HG03196 (cell line): ENCODE measurements at regions not wholly inside any gene's neighbourhood (a gene's known extent, or its start where the extent isn't known, plus 50 kb on each side); places are given as distances from the start of the nearest gene placed in this dataset.
A peak's percentile ranks its signal among the peaks of the same experiment; 100 is the strongest.

Experiments used
- ATAC-seq: cut with Tn5 transposase; IDR thresholded peaks from one replicate; pipeline ENCODE4 v1.9.1; 2021; ENCODE audit not compliant: unreplicated experiment

- ATAC-seq: no peak
Measured at GRCh38 chr2:16615687-16616615, 49.7 kb downstream of the CYRIA start.

GRCh38 chr2:16615246-16615645, 50.4 kb downstream of the CYRIA start:
- ATAC-seq: no peak

- no peak for ATAC-seq
Measured at GRCh38 chr2:16614314-16614860, 51.2 kb downstream of the CYRIA start.

GRCh38 chr2:16613539-16614011, 52.1 kb downstream of the CYRIA start:
- no peak for ATAC-seq

GRCh38 chr2:16612490-16612889, 53.1 kb downstream of the CYRIA start:
- ATAC-seq: no peak

GRCh38 chr2:16609786-16610185, 55.8 kb downstream of the CYRIA start:
- ATAC-seq: no peak

DNA sequence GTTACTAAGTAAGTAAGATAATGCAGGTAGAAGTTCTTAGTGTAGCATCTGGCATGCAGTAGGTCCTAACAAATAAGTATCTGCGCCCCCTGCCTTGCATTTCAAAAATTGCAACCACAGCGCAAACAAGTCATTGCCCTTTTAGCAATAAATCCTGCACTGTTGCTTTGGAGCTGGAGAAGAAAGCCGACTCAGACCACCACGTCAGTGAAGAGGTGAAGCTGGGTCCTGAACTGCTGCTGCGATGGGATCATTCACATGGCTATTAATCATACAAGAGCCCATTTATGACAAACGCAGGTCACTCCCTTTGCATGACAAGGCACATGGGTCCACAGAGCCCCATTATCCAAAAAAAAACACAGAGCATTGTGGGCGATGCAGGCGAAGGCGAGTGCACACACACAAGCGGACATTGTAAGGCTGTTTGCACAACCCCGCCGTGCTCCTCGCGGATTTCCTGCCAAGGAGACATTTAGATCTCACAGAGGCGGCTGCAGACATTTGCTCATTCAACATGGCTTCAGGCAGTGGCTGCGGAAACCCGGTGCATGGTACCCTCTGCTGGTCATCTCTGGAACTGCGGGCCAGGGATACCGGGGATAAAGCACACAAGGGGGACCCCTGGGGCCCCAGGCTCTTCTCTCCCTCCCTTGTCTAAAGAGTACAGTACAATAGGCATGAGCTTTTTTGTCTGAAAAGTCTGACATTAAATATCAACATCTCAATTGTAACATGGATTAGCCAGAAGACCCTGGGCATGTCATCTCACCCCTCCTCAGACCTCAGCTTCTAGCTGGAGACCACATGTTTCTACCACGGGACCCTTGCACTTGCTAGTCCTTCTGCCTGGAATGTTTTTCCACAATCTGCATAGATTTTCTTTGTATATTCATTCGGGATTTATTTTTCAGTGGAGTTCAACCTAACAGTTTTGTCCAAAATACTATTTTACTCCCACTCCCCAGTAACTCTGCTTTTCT, 56.7 kb downstream of the CYRIA start:
- peak; percentile 93 for ATAC-seq

- no peak for ATAC-seq
Measured at GRCh38 chr2:16607301-16607700, 58.3 kb downstream of the CYRIA start.

- no peak for ATAC-seq
Measured at GRCh38 chr2:16604236-16604635, 61.4 kb downstream of the CYRIA start.

DNA sequence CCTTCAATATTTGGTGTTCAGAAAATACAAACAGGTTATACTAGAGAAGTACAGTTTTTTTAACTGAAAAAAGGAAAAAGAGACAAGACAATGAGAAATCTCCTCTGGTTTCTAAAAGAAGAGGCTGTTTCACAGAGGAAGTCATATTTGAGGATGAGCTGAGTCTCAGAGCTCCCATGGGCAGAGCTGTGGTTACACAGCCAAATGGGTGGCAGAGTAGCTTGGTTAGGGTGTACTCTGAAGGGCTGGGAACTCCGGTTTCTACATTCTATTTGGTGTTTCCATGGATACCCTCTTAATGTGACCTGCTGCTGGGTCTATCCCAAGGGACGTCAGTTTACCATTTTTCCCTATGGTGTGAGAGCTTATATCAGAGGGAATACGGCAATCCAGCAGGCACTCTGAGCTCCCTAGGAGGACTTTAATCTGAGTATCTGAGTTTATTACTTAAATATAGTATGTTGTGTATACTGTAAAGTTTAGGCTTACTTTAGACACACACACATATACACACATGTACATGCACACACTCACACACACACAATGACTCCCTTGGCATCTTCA, 74.2 kb downstream of the CYRIA start:
- no peak for ATAC-seq

DNA sequence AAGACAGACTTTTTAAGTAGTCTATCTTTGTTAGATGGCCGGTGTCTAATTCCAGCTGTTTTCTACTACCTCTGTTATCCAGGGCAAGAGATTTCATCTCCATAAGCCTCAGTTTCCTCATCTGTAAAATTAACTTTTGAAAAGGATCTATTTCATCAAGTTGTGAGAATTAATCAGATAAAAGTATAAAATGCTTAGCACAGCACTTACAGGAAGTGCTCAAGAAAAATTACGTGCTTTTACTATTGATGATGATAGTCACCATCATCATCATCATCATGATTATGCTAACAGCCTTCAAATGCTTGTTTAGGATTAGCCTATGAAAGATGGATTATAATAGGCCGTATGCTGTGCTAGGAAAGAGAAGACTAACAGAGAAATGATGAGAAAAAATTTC, 76.2 kb downstream of the CYRIA start:
- no peak for ATAC-seq

- no peak for ATAC-seq
Measured at GRCh38 chr2:16588565-16588964, 77.1 kb downstream of the CYRIA start.

GRCh38 chr2:16587601-16588000, 78.0 kb downstream of the CYRIA start:
- ATAC-seq: no peak

- ATAC-seq: no peak
Measured at GRCh38 chr2:16584824-16585540, 80.7 kb downstream of the CYRIA start.

DNA sequence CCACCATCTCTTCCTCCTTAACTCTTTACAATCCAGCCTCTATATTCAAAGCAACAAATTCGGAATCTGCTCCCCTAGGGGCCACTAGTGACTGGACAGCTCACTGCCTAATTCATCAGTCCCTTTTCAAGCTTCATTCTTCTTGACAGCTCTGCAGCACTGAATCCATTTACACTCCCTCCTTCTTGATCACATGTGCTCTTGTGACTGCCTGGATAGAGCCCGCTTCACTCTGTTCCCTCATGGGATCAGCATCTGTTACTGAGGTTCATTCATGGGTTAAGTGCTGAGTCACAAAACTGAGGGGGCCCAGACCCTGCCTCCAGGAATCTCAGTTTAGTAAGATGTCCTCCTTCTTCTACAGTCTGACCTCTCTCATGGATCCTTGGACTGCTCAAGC, 81.5 kb downstream of the CYRIA start:
- ATAC-seq: no peak

DNA sequence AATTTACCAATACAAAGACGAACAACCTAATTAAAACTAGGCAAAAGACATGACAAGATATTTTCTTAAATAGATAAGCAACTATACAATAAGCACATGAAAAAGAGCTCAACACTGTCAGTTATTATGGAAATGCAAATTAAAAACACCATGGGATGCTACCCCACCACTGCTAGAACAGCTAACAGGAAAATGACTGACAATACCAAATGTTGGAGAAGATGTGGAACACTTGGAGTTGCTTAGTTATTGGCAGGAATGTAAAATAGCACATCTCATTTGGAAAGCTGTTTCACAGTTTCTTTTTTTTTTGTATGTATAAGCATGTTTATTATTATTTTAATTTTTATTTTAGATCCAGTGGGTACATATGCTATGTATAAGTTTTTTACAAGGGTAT, 84.4 kb downstream of the CYRIA start:
- ATAC-seq: no peak

- no peak for ATAC-seq
Measured at GRCh38 chr2:16578081-16578480, 87.6 kb downstream of the CYRIA start.

- no peak for ATAC-seq
Measured at GRCh38 chr2:16570516-16570915, 95.1 kb downstream of the CYRIA start.

DNA sequence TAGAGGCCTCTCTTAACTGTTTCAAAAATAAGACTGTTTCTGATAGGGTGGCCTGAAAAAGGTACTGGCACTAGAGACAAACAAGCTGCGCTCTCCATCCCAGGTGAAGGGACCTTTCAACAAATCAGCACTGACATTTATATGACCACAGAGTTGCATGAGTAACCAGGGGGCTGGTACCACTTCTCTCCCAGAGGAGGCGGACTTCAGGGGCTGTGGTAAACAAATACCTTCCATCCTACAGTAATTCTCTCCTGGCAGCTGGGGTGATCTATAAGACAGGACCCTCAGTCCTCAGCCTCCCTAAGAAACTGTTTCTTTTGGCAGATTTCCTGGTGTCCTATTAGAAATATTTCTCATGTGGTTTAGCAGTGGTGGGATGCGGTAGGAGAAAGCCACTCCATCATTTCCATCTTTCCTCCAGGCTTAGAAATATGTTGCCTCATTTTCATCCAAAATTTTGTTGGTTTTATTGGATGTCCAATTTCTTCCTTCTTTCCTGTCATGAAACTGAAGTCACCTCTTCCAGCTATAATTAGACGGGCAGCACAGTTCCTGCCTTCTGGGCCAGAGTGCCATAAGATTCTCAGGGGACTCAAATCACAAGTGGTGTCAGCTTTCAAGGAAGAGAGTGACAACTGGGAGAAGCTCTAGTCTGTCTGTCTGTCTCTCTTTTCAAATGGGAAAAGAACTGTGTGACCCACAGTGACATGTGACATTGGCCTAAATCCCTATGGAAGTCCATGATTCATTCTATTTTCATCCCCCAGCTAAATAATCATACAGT, 96.4 kb downstream of the CYRIA start:
- no peak for ATAC-seq

DNA sequence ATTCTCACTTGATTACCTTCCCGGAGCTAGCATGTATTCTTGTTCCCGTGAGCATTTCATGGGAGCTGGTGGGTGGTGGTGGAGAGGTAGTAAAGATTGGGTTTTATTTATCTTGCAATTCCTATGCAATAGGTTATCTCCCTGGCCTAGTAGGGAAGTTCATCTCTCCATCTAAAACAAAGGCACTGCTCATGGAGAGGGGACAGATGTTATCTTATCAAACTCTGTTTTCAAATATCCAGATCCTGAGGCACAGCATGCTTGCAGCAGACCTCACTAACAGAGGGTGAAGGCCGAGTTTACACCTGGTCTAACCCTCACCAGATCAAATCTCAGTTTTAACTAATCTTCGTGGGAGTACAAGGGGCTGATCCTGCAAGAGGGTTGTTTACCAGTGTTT, 98.9 kb downstream of the CYRIA start:
- no peak for ATAC-seq
